Liver (tissue), 8 donors: ENCODE measurements at regions not wholly inside any gene's neighbourhood (a gene's known extent, or its start where the extent isn't known, plus 50 kb on each side); places are given as distances from the start of the nearest gene placed in this dataset.
A peak's percentile ranks its signal among the peaks of the same experiment; 100 is the strongest.

Experiments
- DNase-seq: peaks from one replicate; pipeline ENCODE4 v3.0.0-alpha.2; 2017; ENCODE audit warnings: low spot score
- H3K27ac ChIP-seq, 2 donors: one replicate each; pipeline ENCODE4 v1.7.0; 2013; ENCODE audit warnings: inconsistent platforms in 2 of 2, low read length in 2 of 2, control low read depth in 1 of 2, low read depth in 1 of 2, mild to moderate bottlenecking in 1 of 2
- H3K27me3 ChIP-seq, 4 donors: one replicate each; pipeline versions ENCODE4 v1.6.1 to v1.7.0; 2013; ENCODE audit warnings: low read length in 3 of 4, inconsistent platforms in 1 of 4, mild to moderate bottlenecking in 1 of 4, moderate library complexity in 1 of 4; ENCODE audit not compliant: control insufficient read depth in 4 of 4, insufficient read depth in 4 of 4
- H3K36me3 ChIP-seq, 4 donors: one replicate each; pipeline versions ENCODE4 v1.6.1 to v1.7.0; 2013; ENCODE audit warnings: low read length in 3 of 4, mild to moderate bottlenecking in 3 of 4, low read depth in 1 of 4, moderate library complexity in 1 of 4; ENCODE audit not compliant: control insufficient read depth in 4 of 4, insufficient read depth in 3 of 4
- H3K4me1 ChIP-seq, 4 donors: one replicate each; pipeline versions ENCODE4 v1.6.1 to v1.7.0; 2013; ENCODE audit warnings: low read length in 3 of 4, mild to moderate bottlenecking in 3 of 4, moderate library complexity in 1 of 4; ENCODE audit not compliant: control insufficient read depth in 4 of 4, insufficient read depth in 4 of 4
- H3K4me3 ChIP-seq, 3 donors: one replicate each; pipeline versions ENCODE4 v1.6.1 to v1.7.0; 2013; ENCODE audit warnings: low read length in 3 of 3, control low read depth in 1 of 3, low read depth in 1 of 3, mild to moderate bottlenecking in 1 of 3
- H3K9ac ChIP-seq, 2 donors: one replicate each; pipeline ENCODE4 v1.7.0; 2013; ENCODE audit warnings: low read length in 2 of 2, mild to moderate bottlenecking in 2 of 2, moderate library complexity in 2 of 2, control low read depth in 1 of 2, low read depth in 1 of 2
- H3K9me3 ChIP-seq, 4 donors: one replicate each; pipeline versions ENCODE4 v1.6.1 to v1.7.0; 2013; ENCODE audit warnings: low read length in 3 of 4; ENCODE audit not compliant: control insufficient read depth in 4 of 4
- ATF3 ChIP-seq: IDR thresholded peaks from 2 replicates; pipeline ENCODE4 v1.6.1; 2016; ENCODE audit warnings: antibody characterized with exemption
- CTCF ChIP-seq: fragments of 150-350 bp; IDR thresholded peaks from 2 replicates; pipeline ENCODE4 v1.5.1; 2017; ENCODE audit warnings: improper control_type of control experiment, low read depth, low read length; ENCODE audit not compliant: missing input control
- EGR1 ChIP-seq, 2 donors: IDR thresholded peaks; 2 replicates each; pipeline ENCODE4 v1.6.1; 2016 to 2018; ENCODE audit warnings: antibody characterized with exemption in 2 of 2, low read depth in 2 of 2
- FOXA1 ChIP-seq: IDR thresholded peaks from 2 replicates; pipeline ENCODE4 v1.6.1; 2016; ENCODE audit warnings: antibody characterized with exemption
- FOXA2 ChIP-seq: IDR thresholded peaks from 2 replicates; pipeline ENCODE4 v1.6.1; 2016; ENCODE audit warnings: antibody characterized with exemption
- GABPA ChIP-seq, 2 donors: IDR thresholded peaks in 1 of 2; conservative IDR thresholded peaks in 1 of 2; 2 replicates each; pipeline ENCODE4 v1.6.1; 2016; ENCODE audit warnings: antibody characterized with exemption in 2 of 2, mild to moderate bottlenecking in 1 of 2, moderate library complexity in 1 of 2
- HNF4A ChIP-seq, 2 donors: conservative IDR thresholded peaks; 2 replicates each; pipeline ENCODE4 v1.6.1; 2016; ENCODE audit warnings: antibody characterized with exemption in 2 of 2, mild to moderate bottlenecking in 2 of 2
- HNF4G ChIP-seq: IDR thresholded peaks from 2 replicates; pipeline ENCODE4 v1.6.1; 2016; ENCODE audit warnings: antibody characterized with exemption
- JUND ChIP-seq, 2 donors: IDR thresholded peaks; 2 replicates each; pipeline ENCODE4 v1.6.1; 2016; ENCODE audit warnings: antibody characterized with exemption in 2 of 2
- MAX ChIP-seq: IDR thresholded peaks from 2 replicates; pipeline ENCODE4 v1.6.1; 2016; ENCODE audit warnings: antibody characterized with exemption
- NR2F2 ChIP-seq: IDR thresholded peaks from 2 replicates; pipeline ENCODE4 v1.6.1; 2016; ENCODE audit warnings: antibody characterized with exemption
- RAD21 ChIP-seq, 2 donors: IDR thresholded peaks; 2 replicates each; pipeline ENCODE4 v1.6.1; 2016; ENCODE audit warnings: antibody characterized with exemption in 2 of 2, mild to moderate bottlenecking in 2 of 2
- REST ChIP-seq: IDR thresholded peaks from 2 replicates; pipeline ENCODE4 v1.6.1; 2016; ENCODE audit warnings: antibody characterized with exemption, mild to moderate bottlenecking
- RXRA ChIP-seq, 2 donors: IDR thresholded peaks; 2 replicates each; pipeline ENCODE4 v1.6.1; 2017 to 2018; ENCODE audit warnings: antibody characterized with exemption in 2 of 2, mild to moderate bottlenecking in 1 of 2
- SP1 ChIP-seq: IDR thresholded peaks from 2 replicates; pipeline ENCODE4 v1.6.1; 2018; ENCODE audit warnings: antibody characterized with exemption, mild to moderate bottlenecking
- TAF1 ChIP-seq: conservative IDR thresholded peaks from 2 replicates; pipeline ENCODE4 v1.6.1; 2016; ENCODE audit warnings: antibody characterized with exemption, mild to moderate bottlenecking
- YY1 ChIP-seq: IDR thresholded peaks from 2 replicates; pipeline ENCODE4 v1.6.1; 2016; ENCODE audit warnings: antibody characterized with exemption, mild to moderate bottlenecking
- ZBTB33 ChIP-seq: IDR thresholded peaks from 2 replicates; pipeline ENCODE4 v1.6.1; 2016; ENCODE audit warnings: antibody characterized with exemption
- WGBS: extraction: QIAGEN DNeasy Blood & Tissue Kit; methylation state at CpG from one replicate; pipeline ENCODE4 v1.1.7; 2013; 5-methylcytosine and 5-hydroxymethylcytosine counted together
- donor health status: healthy.
- donor health status: healthy.
- donor health status: healthy.
- donor health status: healthy.
- donor health status: healthy.

GRCh38 chr5:78726571-78726970 lies 78.0 kb upstream of the LHFPL2 start:
- Histone ChIP-seq H3K4me1 (peaks cover 0 to 6% (median 1%) of the 10 kb centered on the region in 4 donors), H3K27ac (no peak overlapping the region), H3K9me3 (no peaks in the 10 kb centered on the region), H3K4me3 (no peak overlapping the region), H3K36me3 (no peaks in the 10 kb centered on the region), H3K9ac (no peak overlapping the region), H3K27me3 (no peaks in the 10 kb centered on the region)
- DNase-seq, result no peak
- TF ChIP-seq HNF4A (conservative IDR thresholded peaks at IDR 0.05) (peak; percentile 52 to 72), HNF4G (no peak)
- 97% methylated on average over 3 of the region's 3 CpGs for WGBS

- no peaks in the 10 kb centered on the region for H3K9me3 ChIP-seq
- no peak for TF ChIP-seq HNF4A (conservative IDR thresholded peaks at IDR 0.05)
- TF ChIP-seq JUND (IDR thresholded peaks at IDR 0.05), result no peak
- no peak for TF ChIP-seq EGR1 (IDR thresholded peaks at IDR 0.05; ENCODE audit: low read depth in 2 of 2)
- TF ChIP-seq GABPA (IDR thresholded peaks at IDR 0.05 in 1 of 2, conservative IDR thresholded peaks at IDR 0.05 in 1 of 2), result no peak
- TF ChIP-seq HNF4G, result no peak
- TF ChIP-seq TAF1, result no peak
- no peak for TF ChIP-seq CTCF
- no peak for TF ChIP-seq FOXA2
- TF ChIP-seq ATF3, result no peak
- TF ChIP-seq RXRA (IDR thresholded peaks at IDR 0.05), result no peak
- no peak for TF ChIP-seq MAX
- no peak for TF ChIP-seq FOXA1
- TF ChIP-seq YY1, result no peak
- TF ChIP-seq NR2F2, result no peak
- TF ChIP-seq RAD21 (IDR thresholded peaks at IDR 0.05), result no peak
- TF ChIP-seq SP1, result no peak
- no peak for TF ChIP-seq ZBTB33
- TF ChIP-seq REST, result no peak
- no peaks in the 10 kb centered on the region for H3K27me3 ChIP-seq
- no peak overlapping the region for H3K4me3 ChIP-seq
- H3K27ac ChIP-seq, result no peak overlapping the region
- no peaks in the 10 kb centered on the region for H3K36me3 ChIP-seq
- DNase-seq, result no peak
- no peak overlapping the region for H3K9ac ChIP-seq
- 94% methylated on average over 3 of the region's 3 CpGs for WGBS
- peaks cover 0 to 6% (median 1%) of the 10 kb centered on the region in 4 donors for H3K4me1 ChIP-seq
Measured at GRCh38 chr5:78726003-78726402, 77.4 kb upstream of the LHFPL2 start.
